Astrocyte (in vitro differentiated cells and primary cell): ENCODE measurements at regions not wholly inside any gene's neighbourhood (a gene's known extent, or its start where the extent isn't known, plus 50 kb on each side); places are given as distances from the start of the nearest gene placed in this dataset.

Experiments
- DNase-seq: peaks from one replicate; pipeline ENCODE4 v3.0.0-alpha.2; 2010; ENCODE audit warnings: low read depth
- FAIRE-seq: peaks from 2 replicates; lab custom pipeline; 2011; peaks lifted over from hg19 to GRCh38; lab: Jason Lieb, UNC
- H2AFZ ChIP-seq: 2 replicates; pipeline ENCODE4 v1.6.0; 2012; ENCODE audit warnings: low read depth, low read length, inconsistent platforms
- H3K27ac ChIP-seq: 2 replicates; pipeline ENCODE4 v1.5.1; 2011; ENCODE audit warnings: low read depth, low read length, inconsistent platforms
- H3K27me3 ChIP-seq: 2 replicates; pipeline ENCODE4 v1.6.0; 2011; ENCODE audit warnings: low read length, inconsistent platforms; ENCODE audit not compliant: insufficient read depth
- H3K36me3 ChIP-seq: 2 replicates; pipeline ENCODE4 v1.5.1; 2011; ENCODE audit warnings: low read length, inconsistent platforms; ENCODE audit not compliant: insufficient read depth
- H3K4me1 ChIP-seq: 2 replicates; pipeline ENCODE4 v1.5.1; 2011; ENCODE audit warnings: low read length, inconsistent platforms; ENCODE audit not compliant: insufficient read depth
- H3K4me2 ChIP-seq: 2 replicates; pipeline ENCODE4 v1.6.0; 2012; ENCODE audit warnings: low read length, inconsistent platforms
- H3K4me3 ChIP-seq: 2 replicates; pipeline ENCODE4 v1.5.1; 2011; ENCODE audit warnings: low read depth, mild to moderate bottlenecking, low read length, inconsistent platforms; ENCODE audit not compliant: insufficient read depth
- H3K79me2 ChIP-seq: 2 replicates; pipeline ENCODE4 v1.6.0; 2012; ENCODE audit warnings: mild to moderate bottlenecking, low read length, inconsistent platforms; ENCODE audit not compliant: insufficient read depth
- H3K9ac ChIP-seq: 2 replicates; pipeline ENCODE4 v1.6.0; 2012; ENCODE audit warnings: mild to moderate bottlenecking, low read length, inconsistent platforms
- H3K9me3 ChIP-seq: 2 replicates; pipeline ENCODE4 v1.5.1; 2012; ENCODE audit warnings: low read depth, mild to moderate bottlenecking, low read length, inconsistent platforms; ENCODE audit not compliant: insufficient read depth
- H4K20me1 ChIP-seq: 2 replicates; pipeline ENCODE4 v1.6.0; 2012; ENCODE audit warnings: low read length, inconsistent platforms; ENCODE audit not compliant: insufficient read depth
- H3K27ac Mint-ChIP-seq: one replicate; pipeline ENCODE4 v1.8.0; 2021; ENCODE audit warnings: mild to moderate bottlenecking, mixed read lengths; ENCODE audit not compliant: unreplicated experiment
- H3K27me3 Mint-ChIP-seq: one replicate; pipeline ENCODE4 v1.8.0; 2021; ENCODE audit warnings: low read depth, mixed read lengths; ENCODE audit not compliant: unreplicated experiment
- H3K36me3 Mint-ChIP-seq: one replicate; pipeline ENCODE4 v1.8.0; 2021; ENCODE audit warnings: low read depth, mixed read lengths; ENCODE audit not compliant: unreplicated experiment
- H3K4me1 Mint-ChIP-seq: one replicate; pipeline ENCODE4 v1.8.0; 2021; ENCODE audit warnings: low read depth, mixed read lengths; ENCODE audit not compliant: unreplicated experiment
- H3K4me3 Mint-ChIP-seq: one replicate; pipeline ENCODE4 v1.8.0; 2021; ENCODE audit warnings: mild to moderate bottlenecking, moderate library complexity, mixed read lengths; ENCODE audit not compliant: unreplicated experiment
- H3K9me3 Mint-ChIP-seq: one replicate; pipeline ENCODE4 v1.8.0; 2021; ENCODE audit warnings: mild to moderate bottlenecking, mixed read lengths; ENCODE audit not compliant: unreplicated experiment
- CTCF ChIP-seq: IDR thresholded peaks from 2 replicates; pipeline ENCODE4 v1.5.1; 2011; ENCODE audit warnings: low read depth, mild to moderate bottlenecking, inconsistent platforms, low read length, moderate library complexity; ENCODE audit not compliant: insufficient read depth
- EZH2 ChIP-seq: IDR thresholded peaks from 2 replicates; pipeline ENCODE4 v1.6.1; 2012; ENCODE audit warnings: mild to moderate bottlenecking, low read length, inconsistent platforms; ENCODE audit not compliant: insufficient read depth

GRCh38 chr4:152023674-152024073 lies 262.9 kb upstream of the GATB start:
- peaks cover 2% of the 10 kb centered on the region for H3K9me3 Mint-ChIP-seq
- H3K36me3 Mint-ChIP-seq: no peaks in the 10 kb centered on the region
- no peaks in the 10 kb centered on the region for H3K4me1 Mint-ChIP-seq
- Histone ChIP-seq H3K4me2 (no peak overlapping the region), H3K27ac (no peak overlapping the region), H3K9me3 (no peaks in the 10 kb centered on the region), H3K36me3 (no peaks in the 10 kb centered on the region), H3K4me1 (no peaks in the 10 kb centered on the region), H3K79me2 (no peaks in the 10 kb centered on the region), H3K9ac (no peak overlapping the region), H3K27me3 (peaks cover 2% of the 10 kb centered on the region), H2AFZ (no peak overlapping the region), H4K20me1 (no peaks in the 10 kb centered on the region), H3K4me3 (no peak overlapping the region)
- TF ChIP-seq EZH2 (no peak), CTCF (no peak)
- FAIRE-seq (no peak), DNase-seq (no peak)
- H3K4me3 Mint-ChIP-seq: no peak overlapping the region
- H3K27ac Mint-ChIP-seq: no peak overlapping the region
- H3K27me3 Mint-ChIP-seq: peaks cover 9% of the 10 kb centered on the region

- Histone ChIP-seq H2AFZ (no peak overlapping the region), H3K36me3 (no peaks in the 10 kb centered on the region), H3K4me1 (no peaks in the 10 kb centered on the region), H4K20me1 (no peaks in the 10 kb centered on the region), H3K4me2 (no peak overlapping the region), H3K27me3 (no peaks in the 10 kb centered on the region), H3K9ac (no peak overlapping the region), H3K79me2 (no peaks in the 10 kb centered on the region), H3K4me3 (no peak overlapping the region), H3K9me3 (no peaks in the 10 kb centered on the region), H3K27ac (no peak overlapping the region)
- FAIRE-seq: no peak
- no peak for DNase-seq
- H3K27me3 Mint-ChIP-seq: peaks cover 18% of the 10 kb centered on the region
- no peaks in the 10 kb centered on the region for H3K4me1 Mint-ChIP-seq
- H3K9me3 Mint-ChIP-seq: peaks cover 2% of the 10 kb centered on the region
- no peak overlapping the region for H3K4me3 Mint-ChIP-seq
- TF ChIP-seq EZH2 (no peak), CTCF (no peak)
- no peaks in the 10 kb centered on the region for H3K36me3 Mint-ChIP-seq
- no peak overlapping the region for H3K27ac Mint-ChIP-seq
These were observed 261.7 kb upstream of the GATB start for GRCh38 chr4:152022543-152022942.

GRCh38 chr4:152021788-152022438 lies 261.1 kb upstream of the GATB start:
- Histone ChIP-seq H3K9ac (no peak overlapping the region), H3K4me1 (no peaks in the 10 kb centered on the region), H2AFZ (no peak overlapping the region), H3K27me3 (no peaks in the 10 kb centered on the region), H3K36me3 (no peaks in the 10 kb centered on the region), H4K20me1 (no peaks in the 10 kb centered on the region), H3K79me2 (no peaks in the 10 kb centered on the region), H3K9me3 (no peaks in the 10 kb centered on the region), H3K27ac (no peak overlapping the region), H3K4me3 (no peak overlapping the region), H3K4me2 (no peak overlapping the region)
- TF ChIP-seq CTCF: no peak
- no peak for TF ChIP-seq EZH2
- no peak overlapping the region for H3K27ac Mint-ChIP-seq
- no peak for DNase-seq
- peaks cover 24% of the 10 kb centered on the region for H3K27me3 Mint-ChIP-seq
- no peaks in the 10 kb centered on the region for H3K36me3 Mint-ChIP-seq
- peaks cover 2% of the 10 kb centered on the region for H3K9me3 Mint-ChIP-seq
- H3K4me1 Mint-ChIP-seq: no peaks in the 10 kb centered on the region
- H3K4me3 Mint-ChIP-seq: no peak overlapping the region
- FAIRE-seq: no peak
